ENCODE measurements at regions not wholly inside any gene's neighbourhood (a gene's known extent, or its start where the extent isn't known, plus 50 kb on each side); places are given as distances from the start of the nearest gene placed in this dataset.
"Not testable (repeated sequence)": the region's sequence is repeated elsewhere in the genome, so short reads cannot be mapped to it uniquely, and the experiment has no call there.

- TF ChIP-seq CTCF, POLR2AphosphoS5 (IDR thresholded peaks at IDR 0.05): not testable (repeated sequence)
Measured at GRCh38 chr21:15672578-15672977, 57.2 kb upstream of the USP25 start.
